ENCODE measurements at regions not wholly inside any gene's neighbourhood (a gene's known extent, or its start where the extent isn't known, plus 50 kb on each side); places are given as distances from the start of the nearest gene placed in this dataset.

DNA sequence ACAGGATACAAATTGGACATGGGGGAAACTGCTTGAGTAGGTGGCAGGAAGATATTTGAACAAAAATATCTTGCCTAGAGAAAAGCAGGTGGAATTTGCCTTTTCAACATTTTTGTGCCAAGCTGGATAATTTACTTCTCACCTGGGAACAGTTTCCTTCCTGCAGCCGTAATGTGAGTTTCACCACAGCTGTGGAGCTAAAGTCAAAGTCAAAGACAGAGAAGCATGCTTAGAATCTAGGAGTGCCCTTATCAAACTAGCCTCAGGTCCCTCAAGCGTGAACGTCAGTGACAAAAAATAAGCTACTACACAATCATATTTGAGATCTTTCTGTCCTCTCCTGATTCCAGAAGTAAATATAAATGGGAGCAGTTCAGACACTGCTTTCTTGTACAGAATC lies 588.9 kb downstream of the MAT2B start:
- POLR2A ChIA-PET, result no interaction called here
- ATAC-seq, result no peak
- H3K36me3 ChIP-seq (ENCODE audit: control insufficient read depth in 2 of 3, insufficient read depth in 3 of 3, low read length in 3 of 3), result no peaks in the 10 kb centered on the region
- intact Hi-C loops (cut with micrococcal nuclease), result no loop called here
- Mint-ChIP-seq H3K27me3 (no peaks in the 10 kb centered on the region), H3K36me3 (no peaks in the 10 kb centered on the region), H3K4me1 (no peaks in the 10 kb centered on the region), H3K9me3 (peaks cover 0 to 13% (median 2%) of the 10 kb centered on the region in 11 donors), H3K4me3 (no peak overlapping the region), H3K27ac (no peak overlapping the region)
- DNase-seq, result no peak
- no peak overlapping the region for H3K27ac ChIP-seq (ENCODE audit: low read depth, low read length)
- H3K9me3 ChIP-seq (ENCODE audit: control insufficient read depth in 2 of 3, low read length in 3 of 3), result no peaks in the 10 kb centered on the region
- no peaks in the 10 kb centered on the region for H3K27me3 ChIP-seq (ENCODE audit: control insufficient read depth in 2 of 2, insufficient read depth in 2 of 2, low read length in 2 of 2)
- H3K4me1 ChIP-seq (ENCODE audit: control insufficient read depth in 2 of 2, insufficient read depth in 2 of 2, low read length in 2 of 2), result no peaks in the 10 kb centered on the region
- CTCF ChIA-PET, result no interaction called here
- H3K4me3 ChIP-seq (ENCODE audit: low read length), result no peak overlapping the region

DNA sequence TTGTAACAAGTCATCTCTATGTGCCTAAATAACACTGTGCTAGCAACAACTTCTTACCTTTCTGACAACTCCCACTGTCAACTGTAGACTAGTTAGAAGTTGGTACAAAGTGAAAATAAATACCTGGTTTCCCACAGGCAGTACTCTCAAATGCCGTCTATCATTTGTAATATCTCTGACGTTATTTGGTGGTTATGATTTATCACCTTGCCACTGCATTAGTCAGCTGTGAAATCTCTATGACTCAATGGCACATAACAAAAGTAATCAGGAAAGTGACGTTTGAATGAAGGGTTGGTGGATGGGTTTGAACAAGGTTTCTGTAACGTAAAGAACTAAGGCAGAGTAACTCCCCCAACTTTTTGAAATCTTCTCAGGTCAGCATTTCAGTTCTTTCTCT lies 592.3 kb downstream of the MAT2B start:
- no peak for ATAC-seq
- no peaks in the 10 kb centered on the region for H3K4me1 Mint-ChIP-seq
- no peaks in the 10 kb centered on the region for H3K27me3 Mint-ChIP-seq
- H3K4me3 ChIP-seq (ENCODE audit: low read length), result no peak overlapping the region
- no peaks in the 10 kb centered on the region for H3K36me3 ChIP-seq (ENCODE audit: control insufficient read depth in 2 of 3, insufficient read depth in 3 of 3, low read length in 3 of 3)
- peaks cover 0 to 7% (median 0%) of the 10 kb centered on the region in 11 donors for H3K9me3 Mint-ChIP-seq
- CTCF ChIA-PET, result no interaction called here
- no peak for DNase-seq
- H3K27ac ChIP-seq (ENCODE audit: low read depth, low read length), result no peak overlapping the region
- no peaks in the 10 kb centered on the region for H3K36me3 Mint-ChIP-seq
- no peaks in the 10 kb centered on the region for H3K27me3 ChIP-seq (ENCODE audit: control insufficient read depth in 2 of 2, insufficient read depth in 2 of 2, low read length in 2 of 2)
- intact Hi-C loops (cut with micrococcal nuclease), result no loop called here
- H3K4me1 ChIP-seq (ENCODE audit: control insufficient read depth in 2 of 2, insufficient read depth in 2 of 2, low read length in 2 of 2), result no peaks in the 10 kb centered on the region
- H3K9me3 ChIP-seq (ENCODE audit: control insufficient read depth in 2 of 3, low read length in 3 of 3), result no peaks in the 10 kb centered on the region
- POLR2A ChIA-PET, result no interaction called here
- no peak overlapping the region for H3K4me3 Mint-ChIP-seq
- H3K27ac Mint-ChIP-seq, result no peak overlapping the region

- CTCF ChIA-PET, result no interaction called here
- Mint-ChIP-seq H3K27ac (no peak overlapping the region), H3K4me3 (no peak overlapping the region), H3K9me3 (peaks cover 0 to 7% (median 0%) of the 10 kb centered on the region in 11 donors), H3K4me1 (no peaks in the 10 kb centered on the region), H3K27me3 (no peaks in the 10 kb centered on the region), H3K36me3 (no peaks in the 10 kb centered on the region)
- no peaks in the 10 kb centered on the region for H3K4me1 ChIP-seq (ENCODE audit: control insufficient read depth in 2 of 2, insufficient read depth in 2 of 2, low read length in 2 of 2)
- POLR2A ChIA-PET, result no interaction called here
- DNase-seq, result no peak
- no peak for ATAC-seq
- H3K27ac ChIP-seq (ENCODE audit: low read depth, low read length), result no peak overlapping the region
- H3K4me3 ChIP-seq (ENCODE audit: low read length), result no peak overlapping the region
- no peaks in the 10 kb centered on the region for H3K9me3 ChIP-seq (ENCODE audit: control insufficient read depth in 2 of 3, low read length in 3 of 3)
- H3K36me3 ChIP-seq (ENCODE audit: control insufficient read depth in 2 of 3, insufficient read depth in 3 of 3, low read length in 3 of 3), result no peaks in the 10 kb centered on the region
- no peaks in the 10 kb centered on the region for H3K27me3 ChIP-seq (ENCODE audit: control insufficient read depth in 2 of 2, insufficient read depth in 2 of 2, low read length in 2 of 2)
- intact Hi-C loops (cut with micrococcal nuclease), result no loop called here
These were observed 593.1 kb downstream of the MAT2B start for GRCh38 chr5:164098531-164098930.

- H3K4me1 ChIP-seq (ENCODE audit: control insufficient read depth in 2 of 2, insufficient read depth in 2 of 2, low read length in 2 of 2), result no peaks in the 10 kb centered on the region
- no peak overlapping the region for H3K27ac Mint-ChIP-seq
- no peak overlapping the region for H3K4me3 ChIP-seq (ENCODE audit: low read length)
- no peaks in the 10 kb centered on the region for H3K27me3 ChIP-seq (ENCODE audit: control insufficient read depth in 2 of 2, insufficient read depth in 2 of 2, low read length in 2 of 2)
- intact Hi-C loops (cut with micrococcal nuclease), result no loop called here
- no peaks in the 10 kb centered on the region for H3K4me1 Mint-ChIP-seq
- no peak overlapping the region for H3K27ac ChIP-seq (ENCODE audit: low read depth, low read length)
- no peaks in the 10 kb centered on the region for H3K9me3 ChIP-seq (ENCODE audit: control insufficient read depth in 2 of 3, low read length in 3 of 3)
- peaks cover 0 to 7% (median 0%) of the 10 kb centered on the region in 11 donors for H3K9me3 Mint-ChIP-seq
- ChIA-PET CTCF (no interaction called here), POLR2A (no interaction called here)
- H3K27me3 Mint-ChIP-seq, result no peaks in the 10 kb centered on the region
- no peaks in the 10 kb centered on the region for H3K36me3 ChIP-seq (ENCODE audit: control insufficient read depth in 2 of 3, insufficient read depth in 3 of 3, low read length in 3 of 3)
- ATAC-seq (no peak), DNase-seq (no peak)
- H3K36me3 Mint-ChIP-seq, result no peaks in the 10 kb centered on the region
- H3K4me3 Mint-ChIP-seq, result no peak overlapping the region
These were observed 593.6 kb downstream of the MAT2B start for GRCh38 chr5:164098979-164099378.

- Mint-ChIP-seq H3K27ac (no peak overlapping the region), H3K4me3 (no peak overlapping the region), H3K27me3 (no peaks in the 10 kb centered on the region), H3K9me3 (peaks cover 0 to 27% (median 5%) of the 10 kb centered on the region in 11 donors), H3K36me3 (no peaks in the 10 kb centered on the region), H3K4me1 (no peaks in the 10 kb centered on the region)
- Histone ChIP-seq H3K27me3 (ENCODE audit: control insufficient read depth in 2 of 2, insufficient read depth in 2 of 2, low read length in 2 of 2) (no peaks in the 10 kb centered on the region), H3K36me3 (ENCODE audit: control insufficient read depth in 2 of 3, insufficient read depth in 3 of 3, low read length in 3 of 3) (no peaks in the 10 kb centered on the region), H3K9me3 (ENCODE audit: control insufficient read depth in 2 of 3, low read length in 3 of 3) (no peaks in the 10 kb centered on the region), H3K4me1 (ENCODE audit: control insufficient read depth in 2 of 2, insufficient read depth in 2 of 2, low read length in 2 of 2) (no peaks in the 10 kb centered on the region), H3K27ac (ENCODE audit: low read depth, low read length) (no peak overlapping the region), H3K4me3 (ENCODE audit: low read length) (no peak overlapping the region)
- POLR2A ChIA-PET, result no interaction called here
- CTCF ChIA-PET, result no interaction called here
- DNase-seq (no peak), ATAC-seq (no peak)
- intact Hi-C loops (cut with micrococcal nuclease), result no loop called here
These were observed 610.0 kb downstream of the MAT2B start for GRCh38 chr5:164115420-164115819.

DNA sequence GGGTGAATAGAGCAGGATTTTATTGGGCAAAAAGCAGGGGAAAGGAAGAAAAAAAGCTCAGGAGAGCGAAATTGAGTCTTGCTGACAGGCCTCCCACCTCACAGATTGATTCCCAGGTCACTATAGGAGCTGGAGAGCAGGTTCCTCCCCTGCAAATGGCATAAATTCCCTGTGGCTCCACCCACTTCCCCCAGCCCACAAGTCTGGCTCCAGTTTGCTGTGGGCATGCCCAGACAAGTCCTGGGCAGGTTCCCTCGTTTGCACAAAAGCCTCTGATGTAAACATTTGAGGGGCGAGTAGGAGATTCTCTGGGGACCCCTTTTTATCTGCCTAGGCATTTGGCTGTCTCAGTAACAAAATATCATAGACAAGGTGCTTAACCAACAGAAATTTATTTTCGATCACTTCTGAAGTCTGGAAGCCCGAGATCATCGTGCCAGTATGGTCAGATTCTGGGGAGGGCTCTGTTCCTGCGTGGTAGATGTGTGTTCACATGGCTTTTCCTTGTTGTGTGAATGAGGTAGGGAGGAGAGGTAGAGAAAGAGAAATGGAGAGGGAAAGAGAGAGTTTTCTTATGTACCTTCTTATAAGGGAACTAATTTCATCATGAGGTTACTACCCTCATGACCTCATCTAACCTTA lies 614.5 kb downstream of the MAT2B start:
- intact Hi-C loops (cut with micrococcal nuclease), result no loop called here
- Mint-ChIP-seq H3K4me3 (no peak overlapping the region), H3K36me3 (no peaks in the 10 kb centered on the region), H3K4me1 (no peaks in the 10 kb centered on the region), H3K27ac (peak overlapping the region in 1 of 9 donors; percentile 49), H3K9me3 (peaks cover 0 to 24% (median 4%) of the 10 kb centered on the region in 11 donors), H3K27me3 (no peaks in the 10 kb centered on the region)
- Histone ChIP-seq H3K27ac (ENCODE audit: low read depth, low read length) (no peak overlapping the region), H3K36me3 (ENCODE audit: control insufficient read depth in 2 of 3, insufficient read depth in 3 of 3, low read length in 3 of 3) (no peaks in the 10 kb centered on the region), H3K9me3 (ENCODE audit: control insufficient read depth in 2 of 3, low read length in 3 of 3) (no peaks in the 10 kb centered on the region), H3K4me3 (ENCODE audit: low read length) (no peak overlapping the region), H3K27me3 (ENCODE audit: control insufficient read depth in 2 of 2, insufficient read depth in 2 of 2, low read length in 2 of 2) (no peaks in the 10 kb centered on the region), H3K4me1 (ENCODE audit: control insufficient read depth in 2 of 2, insufficient read depth in 2 of 2, low read length in 2 of 2) (no peaks in the 10 kb centered on the region)
- DNase-seq (no peak), ATAC-seq (no peak)
- CTCF ChIA-PET, result no interaction called here
- POLR2A ChIA-PET, result no interaction called here

GRCh38 chr5:164127527-164127926 lies 622.1 kb downstream of the MAT2B start:
- Histone ChIP-seq H3K4me1 (ENCODE audit: control insufficient read depth in 2 of 2, insufficient read depth in 2 of 2, low read length in 2 of 2) (no peaks in the 10 kb centered on the region), H3K27ac (ENCODE audit: low read depth, low read length) (no peak overlapping the region), H3K36me3 (ENCODE audit: control insufficient read depth in 2 of 3, insufficient read depth in 3 of 3, low read length in 3 of 3) (no peaks in the 10 kb centered on the region), H3K9me3 (ENCODE audit: control insufficient read depth in 2 of 3, low read length in 3 of 3) (peaks cover 0 to 16% (median 0%) of the 10 kb centered on the region in 3 experiments), H3K4me3 (ENCODE audit: low read length) (no peak overlapping the region), H3K27me3 (ENCODE audit: control insufficient read depth in 2 of 2, insufficient read depth in 2 of 2, low read length in 2 of 2) (no peaks in the 10 kb centered on the region)
- ChIA-PET CTCF (no interaction called here), POLR2A (no interaction called here)
- peaks cover 7 to 41% (median 22%) of the 10 kb centered on the region in 11 donors for H3K9me3 Mint-ChIP-seq
- H3K36me3 Mint-ChIP-seq, result peaks cover 0 to 9% (median 0%) of the 10 kb centered on the region in 5 donors
- no peak for ATAC-seq
- H3K4me3 Mint-ChIP-seq, result no peak overlapping the region
- no peaks in the 10 kb centered on the region for H3K4me1 Mint-ChIP-seq
- no peak for DNase-seq
- no peaks in the 10 kb centered on the region for H3K27me3 Mint-ChIP-seq
- H3K27ac Mint-ChIP-seq, result no peak overlapping the region
- intact Hi-C loops (cut with micrococcal nuclease), result no loop called here

Data from naive thymus-derived CD4-positive, alpha-beta T cell (primary cell).